Left ventricle myocardium inferior (tissue), 1 donor: ENCODE measurements at regions not wholly inside any gene's neighbourhood (a gene's known extent, or its start where the extent isn't known, plus 50 kb on each side); places are given as distances from the start of the nearest gene placed in this dataset.

Source experiments
- DNase-seq: peaks from one replicate; pipeline ENCODE4 v3.0.0-alpha.2; 2020
- H3K27ac ChIP-seq: fragments of 200-600 bp; replicated peaks from 2 replicates; pipeline ENCODE4 v1.8.0; 2021
- H3K27me3 ChIP-seq: fragments of 200-600 bp; 2 replicates; pipeline ENCODE4 v1.8.0; 2021; ENCODE audit warnings: low read depth
- H3K36me3 ChIP-seq: fragments of 200-600 bp; 2 replicates; pipeline ENCODE4 v1.8.0; 2021
- H3K4me1 ChIP-seq: fragments of 200-600 bp; 2 replicates; pipeline ENCODE4 v1.8.0; 2021
- H3K4me3 ChIP-seq: fragments of 200-600 bp; 2 replicates; pipeline ENCODE4 v1.8.0; 2021; ENCODE audit warnings: mild to moderate bottlenecking, moderate library complexity
- H3K9me3 ChIP-seq: fragments of 200-600 bp; replicated peaks from 2 replicates; pipeline ENCODE4 v1.8.0; 2021
- intact Hi-C: fragments of 100-400 bp; cut with micrococcal nuclease; formaldehyde crosslinking; loops from one replicate; pipeline ENCODE4 v1.11.0; 2022
- TF ChIP-seq, protein P1 (sequence below): fragments of 200-600 bp; IDR thresholded peaks from 2 replicates; pipeline ENCODE4 v1.8.0; 2021; ENCODE audit warnings: antibody characterized with exemption, mild to moderate bottlenecking, borderline replicate concordance
- donor health status: DM: no; HTN: yes; CAD: no; lungs with severe emphysema.

- Histone ChIP-seq H3K4me3 (no peak overlapping the region), H3K27ac (no peak overlapping the region), H3K4me1 (no peaks in the 10 kb centered on the region), H3K9me3 (no peaks in the 10 kb centered on the region), H3K27me3 (peaks cover 77% of the 10 kb centered on the region), H3K36me3 (no peaks in the 10 kb centered on the region)
- no peak for DNase-seq
- TF ChIP-seq, protein P1, sequence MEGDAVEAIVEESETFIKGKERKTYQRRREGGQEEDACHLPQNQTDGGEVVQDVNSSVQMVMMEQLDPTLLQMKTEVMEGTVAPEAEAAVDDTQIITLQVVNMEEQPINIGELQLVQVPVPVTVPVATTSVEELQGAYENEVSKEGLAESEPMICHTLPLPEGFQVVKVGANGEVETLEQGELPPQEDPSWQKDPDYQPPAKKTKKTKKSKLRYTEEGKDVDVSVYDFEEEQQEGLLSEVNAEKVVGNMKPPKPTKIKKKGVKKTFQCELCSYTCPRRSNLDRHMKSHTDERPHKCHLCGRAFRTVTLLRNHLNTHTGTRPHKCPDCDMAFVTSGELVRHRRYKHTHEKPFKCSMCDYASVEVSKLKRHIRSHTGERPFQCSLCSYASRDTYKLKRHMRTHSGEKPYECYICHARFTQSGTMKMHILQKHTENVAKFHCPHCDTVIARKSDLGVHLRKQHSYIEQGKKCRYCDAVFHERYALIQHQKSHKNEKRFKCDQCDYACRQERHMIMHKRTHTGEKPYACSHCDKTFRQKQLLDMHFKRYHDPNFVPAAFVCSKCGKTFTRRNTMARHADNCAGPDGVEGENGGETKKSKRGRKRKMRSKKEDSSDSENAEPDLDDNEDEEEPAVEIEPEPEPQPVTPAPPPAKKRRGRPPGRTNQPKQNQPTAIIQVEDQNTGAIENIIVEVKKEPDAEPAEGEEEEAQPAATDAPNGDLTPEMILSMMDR = no peak
- intact Hi-C loops = no loop called here
These were observed 74.7 kb upstream of the SNTG2 start for GRCh38 chr2:875687-876615.

DNA sequence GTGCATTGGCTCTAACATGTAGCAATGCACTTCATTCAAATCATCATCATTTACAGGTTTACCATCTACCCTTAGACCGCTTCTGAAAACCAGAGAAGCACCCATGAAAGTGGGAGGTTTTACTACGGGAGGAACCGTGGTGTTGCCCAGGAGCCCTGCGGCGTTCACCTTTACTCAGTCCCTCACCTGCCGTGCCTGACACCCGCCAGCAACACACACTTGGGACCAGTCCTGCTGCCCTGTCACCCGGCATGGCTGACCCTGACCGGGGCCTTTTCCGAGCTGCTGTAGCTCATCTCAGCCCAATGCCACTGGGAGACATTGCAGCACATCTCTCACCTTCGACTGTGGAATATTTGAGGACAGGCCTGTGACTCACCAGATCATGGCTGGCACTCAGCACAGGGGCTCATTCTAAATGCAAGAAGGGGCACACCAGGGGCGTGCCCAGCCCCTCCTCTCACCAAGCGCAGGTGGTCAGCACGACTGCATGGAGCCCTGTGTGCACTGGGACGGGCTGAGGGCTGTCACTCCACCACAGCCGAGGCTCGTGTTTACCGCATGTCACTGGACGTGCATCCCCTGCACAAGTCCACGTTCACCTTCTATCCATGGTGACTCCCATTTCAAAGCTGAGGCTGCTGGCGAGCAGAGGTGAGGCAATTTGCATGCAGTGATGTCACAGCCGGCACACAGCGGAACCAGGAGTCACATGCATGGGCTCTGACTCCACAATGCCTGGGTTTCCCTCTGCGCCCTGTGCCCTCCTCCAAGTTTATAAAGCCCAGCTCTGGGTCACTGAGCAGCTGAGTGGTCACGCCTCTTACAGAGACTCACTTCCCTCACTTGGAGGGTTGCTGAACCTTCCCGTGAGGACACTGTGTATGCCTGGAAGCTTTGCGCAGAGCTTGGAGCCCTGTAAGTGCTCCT lies 76.7 kb upstream of the SNTG2 start:
- Histone ChIP-seq H3K27ac (no peak overlapping the region), H3K4me1 (no peaks in the 10 kb centered on the region), H3K9me3 (no peaks in the 10 kb centered on the region), H3K4me3 (no peak overlapping the region), H3K27me3 (peaks cover 78% of the 10 kb centered on the region), H3K36me3 (no peaks in the 10 kb centered on the region)
- DNase-seq = no peak
- TF ChIP-seq, protein P1 = no peak
- intact Hi-C loops = no loop called here

GRCh38 chr2:873027-873426 lies 77.6 kb upstream of the SNTG2 start:
- TF ChIP-seq, protein P1 = no peak
- no peak overlapping the region for H3K27ac ChIP-seq
- peaks cover 75% of the 10 kb centered on the region for H3K27me3 ChIP-seq
- no peaks in the 10 kb centered on the region for H3K36me3 ChIP-seq
- H3K4me1 ChIP-seq = no peaks in the 10 kb centered on the region
- no peaks in the 10 kb centered on the region for H3K9me3 ChIP-seq
- H3K4me3 ChIP-seq = no peak overlapping the region
- intact Hi-C loops = no loop called here
- DNase-seq = no peak

DNA sequence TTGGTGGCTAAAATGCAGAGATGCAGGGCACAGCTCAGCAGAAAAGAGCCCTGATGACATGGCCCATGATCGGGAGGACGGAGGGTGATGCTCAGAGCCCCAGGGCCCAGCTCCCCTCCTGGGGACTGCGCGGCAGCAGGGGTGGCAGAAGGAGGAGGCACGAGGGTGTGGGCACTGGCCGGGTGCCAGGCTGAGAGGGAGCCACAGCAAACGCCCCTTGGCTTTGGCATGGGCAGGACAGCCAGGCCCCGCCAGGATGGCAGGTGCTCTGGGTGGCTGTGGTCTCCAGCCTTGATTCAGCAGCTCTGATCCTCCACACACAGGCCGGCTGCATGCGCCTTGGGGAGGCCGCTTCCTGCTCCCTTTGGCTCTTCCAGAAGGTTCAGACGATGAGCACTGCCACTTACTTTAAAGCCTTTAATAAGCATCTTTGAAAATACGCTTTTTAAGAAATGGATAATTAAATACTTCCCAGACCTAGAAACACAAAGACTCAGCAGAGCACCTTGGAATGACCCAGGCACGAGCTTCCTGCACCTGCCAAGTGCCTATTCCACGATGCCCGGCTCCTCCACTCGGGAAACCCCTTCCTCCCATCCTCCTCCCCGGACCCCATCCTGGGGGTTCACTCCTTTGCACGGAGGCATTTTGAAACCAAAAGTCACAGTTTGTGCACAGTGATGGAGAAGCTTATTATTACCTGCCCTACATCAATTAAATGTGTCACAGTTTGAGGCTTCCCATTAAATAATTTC lies 78.5 kb upstream of the SNTG2 start:
- Histone ChIP-seq H3K27me3 (peaks cover 77% of the 10 kb centered on the region), H3K27ac (no peak overlapping the region), H3K4me3 (no peak overlapping the region), H3K36me3 (no peaks in the 10 kb centered on the region), H3K9me3 (no peaks in the 10 kb centered on the region), H3K4me1 (no peaks in the 10 kb centered on the region)
- DNase-seq = no peak
- intact Hi-C loops = no loop called here
- TF ChIP-seq, protein P1 = no peak

DNA sequence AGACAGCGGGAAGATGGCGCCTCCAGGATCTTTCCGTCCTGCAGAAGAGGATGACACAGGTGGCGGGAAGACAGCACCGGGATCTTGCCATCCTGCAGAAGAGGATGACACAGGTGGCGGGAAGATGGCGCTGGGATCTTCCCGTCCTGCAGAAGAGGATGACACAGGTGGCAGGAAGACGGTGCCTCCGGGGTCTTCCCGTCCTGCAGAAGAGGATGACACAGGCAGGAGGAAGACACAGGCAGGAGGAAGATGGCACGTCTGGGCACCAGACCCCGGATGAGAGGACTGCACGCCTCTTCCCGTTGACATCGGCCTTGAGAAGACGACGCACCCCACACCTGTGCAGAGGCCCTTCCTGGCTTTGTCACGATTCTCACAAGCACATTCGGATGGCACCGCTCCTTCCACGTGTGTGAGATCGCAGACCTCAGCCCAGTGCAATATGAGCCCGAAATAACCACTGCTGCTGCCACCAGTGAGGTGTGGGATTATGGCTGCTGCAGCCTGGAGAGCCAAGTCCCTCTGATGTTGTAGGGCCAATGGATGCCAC lies 79.4 kb upstream of the SNTG2 start:
- Histone ChIP-seq H3K4me3 (no peak overlapping the region), H3K9me3 (no peaks in the 10 kb centered on the region), H3K27ac (no peak overlapping the region), H3K36me3 (no peaks in the 10 kb centered on the region), H3K4me1 (no peaks in the 10 kb centered on the region), H3K27me3 (peaks cover 83% of the 10 kb centered on the region)
- TF ChIP-seq, protein P1 = no peak
- intact Hi-C loops = no loop called here
- DNase-seq = no peak
